Keratinocyte (primary cell): ENCODE measurements at regions not wholly inside any gene's neighbourhood (a gene's known extent, or its start where the extent isn't known, plus 50 kb on each side); places are given as distances from the start of the nearest gene placed in this dataset.

ENCODE experiments used
- DNase-seq: peaks from one replicate; pipeline ENCODE4 v3.0.0-alpha.2; 2011; ENCODE audit warnings: low read depth, missing footprints, low spot score
- FAIRE-seq: peaks from 2 replicates; lab custom pipeline; 2011; peaks lifted over from hg19 to GRCh38; lab: Jason Lieb, UNC
- H2AFZ ChIP-seq: 2 replicates; pipeline ENCODE4 v1.6.0; 2012; ENCODE audit warnings: low read length, control low read depth, inconsistent platforms; ENCODE audit not compliant: control insufficient read depth
- H3K27ac ChIP-seq: 2 replicates; pipeline ENCODE4 v1.5.1; 2011; ENCODE audit warnings: low read length; ENCODE audit not compliant: control insufficient read depth, insufficient read depth
- H3K27me3 ChIP-seq: 3 replicates; pipeline ENCODE4 v1.6.0; 2011; ENCODE audit warnings: low read length; ENCODE audit not compliant: control insufficient read depth, insufficient read depth; ENCODE audit errors: extremely low read depth
- H3K36me3 ChIP-seq, 2 experiments: 2 replicates in 1 of 2; 3 replicates in 1 of 2; pipeline ENCODE4 v1.5.1; 2011; ENCODE audit warnings: low read length in 2 of 2, mild to moderate bottlenecking in 1 of 2; ENCODE audit not compliant: control insufficient read depth in 2 of 2, insufficient read depth in 2 of 2; ENCODE audit errors: extremely low read depth in 1 of 2
- H3K4me1 ChIP-seq: 3 replicates; pipeline ENCODE4 v1.5.1; 2011; ENCODE audit warnings: low read length; ENCODE audit not compliant: control insufficient read depth, insufficient read depth; ENCODE audit errors: extremely low read depth
- H3K4me2 ChIP-seq: 3 replicates; pipeline ENCODE4 v1.6.0; 2011; ENCODE audit warnings: low read depth, low read length; ENCODE audit not compliant: control insufficient read depth, insufficient read depth; ENCODE audit errors: extremely low read depth
- H3K4me3 ChIP-seq, 3 experiments: fragments of 200-600 bp in 1 of 3; sonication (generic) in 1 of 3; 2 replicates in 2 of 3; 3 replicates in 1 of 3; pipeline ENCODE4 v1.5.1; 2011 to 2016; ENCODE audit warnings: low read length in 3 of 3, mild to moderate bottlenecking in 3 of 3, control low read depth in 2 of 3, inconsistent platforms in 1 of 3, low read depth in 1 of 3, mixed read lengths in 1 of 3, mixed run types in 1 of 3, moderate library complexity in 1 of 3; ENCODE audit not compliant: control insufficient read depth in 2 of 3, insufficient read depth in 2 of 3; ENCODE audit errors: extremely low read depth in 1 of 3
- H3K79me2 ChIP-seq: 2 replicates; pipeline ENCODE4 v1.6.0; 2012; ENCODE audit warnings: low read length; ENCODE audit not compliant: control insufficient read depth, insufficient read depth
- H3K9ac ChIP-seq: 3 replicates; pipeline ENCODE4 v1.6.0; 2011; ENCODE audit warnings: low read length; ENCODE audit not compliant: control insufficient read depth, insufficient read depth; ENCODE audit errors: extremely low read depth
- H3K9me1 ChIP-seq: 3 replicates; pipeline ENCODE4 v1.6.0; 2011; ENCODE audit warnings: low read length; ENCODE audit not compliant: control insufficient read depth, insufficient read depth; ENCODE audit errors: extremely low read depth
- H3K9me3 ChIP-seq: 2 replicates; pipeline ENCODE4 v1.5.1; 2012; ENCODE audit warnings: low read depth, low read length; ENCODE audit not compliant: control insufficient read depth
- H4K20me1 ChIP-seq: 3 replicates; pipeline ENCODE4 v1.6.0; 2011; ENCODE audit warnings: low read length; ENCODE audit not compliant: control insufficient read depth, insufficient read depth; ENCODE audit errors: extremely low read depth
- CTCF ChIP-seq, 3 experiments: IDR thresholded peaks in 1 of 3; conservative IDR thresholded peaks in 1 of 3; optimal IDR thresholded peaks in 1 of 3; 2 replicates in 2 of 3; 3 replicates in 1 of 3; pipeline versions ENCODE3 to v1.5.1; 2011; ENCODE audit warnings: low read length in 3 of 3, mild to moderate bottlenecking in 3 of 3, moderate library complexity in 2 of 3, control low read depth in 1 of 3, inconsistent platforms in 1 of 3; ENCODE audit not compliant: insufficient read depth in 2 of 3; ENCODE audit errors: extremely low read depth in 1 of 3
- EZH2 ChIP-seq: IDR thresholded peaks from one replicate; pipeline ENCODE4 v1.6.1; 2012; ENCODE audit warnings: inconsistent platforms, mild to moderate bottlenecking, low read length, moderate library complexity
- dilution Hi-C: fragments of 300-500 bp; cut with MboI; formaldehyde crosslinking; loops from one replicate; pipeline ENCODE4 v1.7.0; 2020; ENCODE audit warnings: low sequenced_read_pairs; ENCODE audit not compliant: extremely low pct_ligation_motif_present

DNA sequence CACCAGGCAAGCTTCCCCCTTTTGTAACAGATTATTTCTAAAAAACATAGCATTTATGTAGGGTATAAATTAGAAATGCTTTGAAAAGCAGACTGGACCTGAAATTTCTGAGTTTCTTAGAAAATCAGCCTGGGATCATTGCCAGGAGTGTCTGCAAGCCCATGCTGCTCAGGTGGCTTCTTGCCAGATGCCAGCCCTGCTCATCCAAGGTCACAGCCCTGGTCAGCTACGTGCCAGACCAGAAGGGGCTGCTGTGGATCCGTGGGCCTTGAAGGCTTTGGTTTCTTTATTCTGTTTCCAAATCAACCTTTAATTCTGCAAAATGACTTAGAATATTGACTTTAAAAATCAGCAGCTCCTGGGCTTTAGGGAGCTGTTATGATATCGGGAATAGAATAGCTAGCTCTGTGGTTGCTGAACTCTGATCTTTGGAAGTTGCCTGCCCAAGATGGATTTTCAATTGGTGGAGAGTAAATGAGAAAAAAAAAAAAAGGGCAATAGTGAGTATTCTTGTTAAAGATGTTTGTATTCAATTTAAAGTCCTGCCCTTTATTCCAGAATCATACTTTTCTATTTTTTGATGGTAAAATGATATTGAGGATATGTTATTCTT, 370.1 kb upstream of the ONECUT1 start:
- Histone ChIP-seq H3K9me3 (no peaks in the 10 kb centered on the region), H3K9me1 (no peaks in the 10 kb centered on the region), H3K27ac (no peak overlapping the region), H2AFZ (no peak overlapping the region), H3K4me1 (no peaks in the 10 kb centered on the region), H3K4me2 (no peak overlapping the region), H3K9ac (no peak overlapping the region), H3K4me3 (no peak overlapping the region), H3K79me2 (no peaks in the 10 kb centered on the region), H4K20me1 (no peaks in the 10 kb centered on the region), H3K36me3 (no peaks in the 10 kb centered on the region), H3K27me3 (no peaks in the 10 kb centered on the region)
- TF ChIP-seq EZH2 (no peak), CTCF (optimal IDR thresholded peaks at IDR 0.05 in 1 of 3, IDR thresholded peaks at IDR 0.05 in 1 of 3, conservative IDR thresholded peaks at IDR 0.05 in 1 of 3; ENCODE audit: extremely low read depth in 1 of 3, insufficient read depth in 2 of 3, low read length in 3 of 3) (no peak)
- FAIRE-seq (no peak), DNase-seq (no peak)
- dilution Hi-C loops = no loop called here

DNA sequence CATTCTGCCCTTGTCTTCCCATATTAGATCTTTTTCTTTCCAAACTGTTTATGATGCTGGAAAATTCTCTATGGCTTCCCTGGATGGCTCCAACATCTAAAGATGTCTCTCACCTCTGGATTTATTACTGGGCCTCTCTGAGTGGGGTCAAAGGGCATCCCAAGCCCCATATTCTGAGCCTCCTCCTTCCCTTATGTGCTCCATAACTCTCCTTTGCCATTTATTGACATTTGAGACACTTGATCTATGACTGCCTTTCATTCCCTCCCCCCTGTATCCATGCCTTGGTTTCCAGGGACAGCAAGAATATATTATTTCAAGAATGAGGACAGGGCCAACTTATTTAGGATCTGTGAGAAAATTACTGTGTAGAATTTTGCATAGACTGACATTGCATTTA, 369.3 kb upstream of the ONECUT1 start:
- FAIRE-seq (no peak), DNase-seq (no peak)
- Histone ChIP-seq H4K20me1 (no peaks in the 10 kb centered on the region), H3K9me3 (no peaks in the 10 kb centered on the region), H3K27ac (no peak overlapping the region), H3K9ac (no peak overlapping the region), H3K4me3 (no peak overlapping the region), H3K27me3 (no peaks in the 10 kb centered on the region), H2AFZ (no peak overlapping the region), H3K4me2 (no peak overlapping the region), H3K36me3 (no peaks in the 10 kb centered on the region), H3K9me1 (no peaks in the 10 kb centered on the region), H3K79me2 (no peaks in the 10 kb centered on the region), H3K4me1 (no peaks in the 10 kb centered on the region)
- TF ChIP-seq CTCF (optimal IDR thresholded peaks at IDR 0.05 in 1 of 3, IDR thresholded peaks at IDR 0.05 in 1 of 3, conservative IDR thresholded peaks at IDR 0.05 in 1 of 3; ENCODE audit: extremely low read depth in 1 of 3, insufficient read depth in 2 of 3, low read length in 3 of 3) = no peak
- no peak for TF ChIP-seq EZH2
- dilution Hi-C loops = no loop called here
